Naive B cell (primary cell): ENCODE measurements at regions not wholly inside any gene's neighbourhood (a gene's known extent, or its start where the extent isn't known, plus 50 kb on each side); places are given as distances from the start of the nearest gene placed in this dataset.

Source experiments
- ATAC-seq, 2 donors: fragments of 150-1000 bp; cut with Tn5 transposase; 2 replicates each; pipeline ENCODE4 v1.10.0; 2021; ENCODE audit warnings: low read depth in 2 of 2, mild to moderate bottlenecking in 2 of 2, moderate library complexity in 2 of 2
- DNase-seq: peaks from one replicate; pipeline ENCODE4 v3.0.0; 2022
- H3K27ac Mint-ChIP-seq, 6 donors: one replicate each; pipeline ENCODE4 v1.8.0; 2020 to 2022; ENCODE audit warnings: mild to moderate bottlenecking in 6 of 6, mixed read lengths in 6 of 6, moderate library complexity in 5 of 6, inconsistent platforms in 2 of 6
- H3K27me3 Mint-ChIP-seq, 3 donors: one replicate each; pipeline ENCODE4 v1.8.0; 2021 to 2022; ENCODE audit warnings: mixed read lengths in 3 of 3, mild to moderate bottlenecking in 1 of 3
- H3K36me3 Mint-ChIP-seq, 2 donors: one replicate each; pipeline ENCODE4 v1.8.0; 2020 to 2022; ENCODE audit warnings: mixed read lengths in 2 of 2, inconsistent platforms in 1 of 2, mild to moderate bottlenecking in 1 of 2
- H3K4me1 Mint-ChIP-seq, 3 donors: one replicate each; pipeline ENCODE4 v1.8.0; 2020 to 2022; ENCODE audit warnings: mixed read lengths in 3 of 3, inconsistent platforms in 1 of 3, mild to moderate bottlenecking in 1 of 3, moderate library complexity in 1 of 3
- H3K4me3 Mint-ChIP-seq, 8 donors: one replicate each; pipeline ENCODE4 v1.8.0; 2020 to 2022; ENCODE audit warnings: mild to moderate bottlenecking in 8 of 8, mixed read lengths in 8 of 8, moderate library complexity in 8 of 8, inconsistent platforms in 2 of 8
- H3K9me3 Mint-ChIP-seq, 7 donors: one replicate each; pipeline ENCODE4 v1.8.0; 2020 to 2022; ENCODE audit warnings: mixed read lengths in 7 of 7, mild to moderate bottlenecking in 5 of 7, inconsistent platforms in 2 of 7, moderate library complexity in 1 of 7

GRCh38 chr10:121291823-121292222 is 306.4 kb downstream of the FGFR2 start:
- H3K27ac Mint-ChIP-seq, result no peak overlapping the region
- H3K9me3 Mint-ChIP-seq, result peaks cover 0 to 9% (median 0%) of the 10 kb centered on the region in 7 donors
- peaks cover 0 to 20% (median 4%) of the 10 kb centered on the region in 3 donors for H3K27me3 Mint-ChIP-seq
- no peaks in the 10 kb centered on the region for H3K36me3 Mint-ChIP-seq
- no peaks in the 10 kb centered on the region for H3K4me1 Mint-ChIP-seq
- DNase-seq, result no peak
- no peak for ATAC-seq
- H3K4me3 Mint-ChIP-seq, result no peak overlapping the region

GRCh38 chr10:121292321-121292720 is 305.9 kb downstream of the FGFR2 start:
- Mint-ChIP-seq H3K27ac (no peak overlapping the region), H3K4me1 (no peaks in the 10 kb centered on the region), H3K36me3 (no peaks in the 10 kb centered on the region), H3K4me3 (no peak overlapping the region), H3K9me3 (peaks cover 0 to 9% (median 0%) of the 10 kb centered on the region in 7 donors), H3K27me3 (peaks cover 0 to 20% (median 4%) of the 10 kb centered on the region in 3 donors)
- DNase-seq (no peak), ATAC-seq (no peak)

DNA sequence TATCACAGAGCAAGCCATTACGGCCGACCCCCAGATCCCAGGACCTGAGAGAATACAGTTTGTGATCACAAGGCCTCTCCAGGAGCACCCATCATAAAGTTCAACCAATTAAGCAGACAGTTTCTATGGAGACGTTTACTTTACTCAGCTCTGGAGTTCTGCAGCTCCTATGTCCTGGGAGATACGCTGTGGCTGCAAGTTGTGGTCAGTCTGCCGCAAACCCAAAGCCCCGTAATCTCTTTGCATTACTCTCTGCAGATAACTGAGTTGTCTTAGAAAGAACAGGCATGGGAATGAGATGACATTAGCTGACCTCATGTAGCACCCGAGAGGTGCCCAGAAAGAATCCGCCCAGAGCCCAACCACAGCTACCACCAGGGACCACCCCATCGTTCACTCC is 305.1 kb downstream of the FGFR2 start:
- H3K9me3 Mint-ChIP-seq, result peaks cover 0 to 5% (median 0%) of the 10 kb centered on the region in 7 donors
- ATAC-seq (no peak), DNase-seq (no peak)
- no peak overlapping the region for H3K4me3 Mint-ChIP-seq
- no peaks in the 10 kb centered on the region for H3K4me1 Mint-ChIP-seq
- H3K27ac Mint-ChIP-seq, result no peak overlapping the region
- H3K27me3 Mint-ChIP-seq, result peaks cover 0 to 20% (median 4%) of the 10 kb centered on the region in 3 donors
- H3K36me3 Mint-ChIP-seq, result no peaks in the 10 kb centered on the region

DNA sequence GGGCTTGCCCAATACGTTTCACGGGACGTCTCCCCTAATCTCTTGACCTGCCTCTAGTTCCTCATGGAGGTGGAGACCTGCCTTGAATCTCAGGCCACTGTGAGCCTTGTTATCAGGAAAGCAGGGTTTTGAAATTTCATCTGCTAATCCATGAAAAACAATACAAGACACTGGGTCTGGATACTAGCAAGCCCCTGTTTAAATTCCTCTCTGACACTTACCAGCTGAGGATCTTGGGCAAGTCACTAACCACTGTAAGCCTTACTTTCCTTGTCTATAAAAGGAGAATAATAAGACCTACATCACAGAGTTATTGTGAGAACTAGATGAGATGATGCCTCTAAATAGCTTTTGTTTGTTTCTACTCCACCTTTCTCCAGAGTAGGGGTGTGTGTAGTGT is 303.6 kb downstream of the FGFR2 start:
- ATAC-seq (no peak), DNase-seq (no peak)
- Mint-ChIP-seq H3K27me3 (peaks cover 0 to 20% (median 4%) of the 10 kb centered on the region in 3 donors), H3K4me1 (no peaks in the 10 kb centered on the region), H3K4me3 (no peak overlapping the region), H3K9me3 (peaks cover 0 to 9% (median 0%) of the 10 kb centered on the region in 7 donors), H3K36me3 (no peaks in the 10 kb centered on the region), H3K27ac (no peak overlapping the region)

GRCh38 chr10:121296378-121296777 is 301.9 kb downstream of the FGFR2 start:
- peaks cover 0 to 9% (median 0%) of the 10 kb centered on the region in 7 donors for H3K9me3 Mint-ChIP-seq
- ATAC-seq, result no peak

GRCh38 chr10:121296881-121297585 is 301.2 kb downstream of the FGFR2 start:
- no peak for ATAC-seq
- Mint-ChIP-seq H3K27ac (no peak overlapping the region), H3K36me3 (no peaks in the 10 kb centered on the region), H3K9me3 (peaks cover 0 to 9% (median 0%) of the 10 kb centered on the region in 7 donors), H3K4me3 (no peak overlapping the region), H3K4me1 (no peaks in the 10 kb centered on the region), H3K27me3 (peaks cover 0 to 17% (median 4%) of the 10 kb centered on the region in 3 donors)
- no peak for DNase-seq

More at GRCh38 chr10:121296378-121296777, 301.9 kb downstream of the FGFR2 start:
- H3K4me3 Mint-ChIP-seq, result no peak overlapping the region
- DNase-seq, result no peak
- H3K4me1 Mint-ChIP-seq, result no peaks in the 10 kb centered on the region
- H3K27ac Mint-ChIP-seq, result no peak overlapping the region
- H3K27me3 Mint-ChIP-seq, result peaks cover 0 to 20% (median 4%) of the 10 kb centered on the region in 3 donors
- H3K36me3 Mint-ChIP-seq, result no peaks in the 10 kb centered on the region

DNA sequence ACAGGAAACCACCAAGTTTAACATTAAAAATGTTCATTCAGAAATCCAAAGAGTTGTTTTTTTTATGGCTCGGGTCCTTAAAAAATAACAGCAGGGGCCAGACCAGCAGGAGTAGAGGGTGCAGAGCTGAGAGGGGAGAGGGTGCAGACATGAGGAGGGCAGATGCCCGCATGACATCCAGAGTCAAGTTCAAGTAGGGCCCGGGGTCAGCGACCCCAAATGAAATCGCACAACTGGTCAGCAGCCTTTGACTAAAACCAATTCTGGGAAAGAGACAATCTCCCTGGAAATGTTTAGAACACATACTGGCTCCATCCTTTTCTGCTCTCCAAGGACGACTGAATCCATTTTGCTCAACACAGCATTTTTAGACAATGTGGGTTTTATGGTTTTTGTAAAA is 297.5 kb downstream of the FGFR2 start:
- DNase-seq (no peak), ATAC-seq (no peak)
- Mint-ChIP-seq H3K4me3 (no peak overlapping the region), H3K4me1 (no peaks in the 10 kb centered on the region), H3K9me3 (peaks cover 0 to 4% (median 0%) of the 10 kb centered on the region in 7 donors), H3K36me3 (no peaks in the 10 kb centered on the region), H3K27ac (no peak overlapping the region), H3K27me3 (no peaks in the 10 kb centered on the region)

- no peak for DNase-seq
- Mint-ChIP-seq H3K4me3 (no peak overlapping the region), H3K9me3 (peaks cover 0 to 5% (median 2%) of the 10 kb centered on the region in 7 donors), H3K27me3 (no peaks in the 10 kb centered on the region), H3K27ac (no peak overlapping the region), H3K4me1 (no peaks in the 10 kb centered on the region), H3K36me3 (no peaks in the 10 kb centered on the region)
- no peak for ATAC-seq
Measured at GRCh38 chr10:121302541-121303180, 295.6 kb downstream of the FGFR2 start.

GRCh38 chr10:121303287-121303890 is 294.9 kb downstream of the FGFR2 start:
- Mint-ChIP-seq H3K9me3 (peaks cover 0 to 5% (median 2%) of the 10 kb centered on the region in 7 donors), H3K4me1 (no peaks in the 10 kb centered on the region), H3K36me3 (no peaks in the 10 kb centered on the region), H3K4me3 (no peak overlapping the region), H3K27ac (no peak overlapping the region), H3K27me3 (no peaks in the 10 kb centered on the region)
- ATAC-seq (no peak), DNase-seq (no peak)

- ATAC-seq (no peak), DNase-seq (no peak)
- no peak overlapping the region for H3K4me3 Mint-ChIP-seq
- no peaks in the 10 kb centered on the region for H3K36me3 Mint-ChIP-seq
- H3K4me1 Mint-ChIP-seq, result no peaks in the 10 kb centered on the region
- peaks cover 0 to 11% (median 2%) of the 10 kb centered on the region in 7 donors for H3K9me3 Mint-ChIP-seq
- no peak overlapping the region for H3K27ac Mint-ChIP-seq
- peaks cover 0 to 4% (median 0%) of the 10 kb centered on the region in 3 donors for H3K27me3 Mint-ChIP-seq
Measured at GRCh38 chr10:121305066-121305465, 293.2 kb downstream of the FGFR2 start.

- H3K4me1 Mint-ChIP-seq, result no peaks in the 10 kb centered on the region
- no peak for DNase-seq
- H3K4me3 Mint-ChIP-seq, result no peak overlapping the region
- H3K27me3 Mint-ChIP-seq, result peaks cover 0 to 4% (median 0%) of the 10 kb centered on the region in 3 donors
- no peak overlapping the region for H3K27ac Mint-ChIP-seq
- no peak for ATAC-seq
- H3K36me3 Mint-ChIP-seq, result no peaks in the 10 kb centered on the region
- H3K9me3 Mint-ChIP-seq, result peaks cover 0 to 8% (median 3%) of the 10 kb centered on the region in 7 donors
Measured at GRCh38 chr10:121306159-121306673, 292.0 kb downstream of the FGFR2 start.

DNA sequence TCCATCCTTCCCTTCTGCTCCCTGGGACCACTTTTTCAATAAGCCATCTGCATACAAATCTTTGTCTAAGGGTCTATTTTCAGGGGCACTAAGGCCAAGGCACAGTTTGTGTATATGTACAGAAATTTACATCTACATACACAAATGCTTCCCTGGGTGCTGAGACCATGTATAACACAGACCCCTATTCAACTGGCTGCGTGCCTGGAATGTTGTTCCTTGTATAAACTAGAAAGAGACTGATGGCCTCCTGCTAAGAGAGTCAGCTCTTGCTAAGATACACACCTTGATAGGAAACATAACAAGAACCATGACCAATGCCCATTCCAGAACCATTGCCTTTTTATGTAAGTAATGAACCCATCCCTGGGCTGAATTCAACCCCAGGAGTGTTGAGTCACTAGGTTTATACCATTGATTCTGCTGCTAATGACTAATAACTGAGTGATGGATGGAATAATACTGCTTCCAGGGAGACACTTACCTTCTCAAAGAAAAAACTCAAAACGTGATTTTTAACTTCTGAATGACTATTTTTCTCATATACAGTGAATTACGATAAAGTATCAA is 290.7 kb downstream of the FGFR2 start:
- Mint-ChIP-seq H3K36me3 (no peaks in the 10 kb centered on the region), H3K4me3 (no peak overlapping the region), H3K27me3 (peaks cover 0 to 9% (median 0%) of the 10 kb centered on the region in 3 donors), H3K4me1 (no peaks in the 10 kb centered on the region), H3K27ac (no peak overlapping the region), H3K9me3 (peaks cover 0 to 11% (median 3%) of the 10 kb centered on the region in 7 donors)
- no peak for DNase-seq
- no peak for ATAC-seq

GRCh38 chr10:121308020-121308419 is 290.2 kb downstream of the FGFR2 start:
- Mint-ChIP-seq H3K27me3 (peaks cover 0 to 9% (median 0%) of the 10 kb centered on the region in 3 donors), H3K9me3 (peaks cover 0 to 11% (median 3%) of the 10 kb centered on the region in 7 donors), H3K4me1 (no peaks in the 10 kb centered on the region), H3K27ac (no peak overlapping the region), H3K4me3 (no peak overlapping the region), H3K36me3 (no peaks in the 10 kb centered on the region)
- ATAC-seq (no peak), DNase-seq (no peak)
